NCI-H446 (cell line): ENCODE measurements at regions not wholly inside any gene's neighbourhood (a gene's known extent, or its start where the extent isn't known, plus 50 kb on each side); places are given as distances from the start of the nearest gene placed in this dataset.
"Not testable (repeated sequence)": the region's sequence is repeated elsewhere in the genome, so short reads cannot be mapped to it uniquely, and the experiment has no call there.

ENCODE experiments used
- DNase-seq, 2 experiments: peaks; one replicate each; lab custom pipeline; 2025; lab: John Stamatoyannopoulos, UW

GRCh38 chr15:69601711-69602504 lies 149.3 kb downstream of the RPLP1 start:
- DNase-seq, result no peak

- no peak for DNase-seq
These were observed 150.3 kb downstream of the RPLP1 start for GRCh38 chr15:69602921-69603320.

GRCh38 chr15:69603369-69604071 lies 150.9 kb downstream of the RPLP1 start:
- no peak for DNase-seq

GRCh38 chr15:69604072-69604411 lies 151.4 kb downstream of the RPLP1 start:
- no peak for DNase-seq

GRCh38 chr15:69606144-69606543 lies 153.5 kb downstream of the RPLP1 start:
- no peak for DNase-seq

- DNase-seq, result no peak
These were observed 154.4 kb downstream of the RPLP1 start for GRCh38 chr15:69606921-69607500.

- no peak for DNase-seq
These were observed 156.0 kb downstream of the RPLP1 start for GRCh38 chr15:69608661-69609060.

GRCh38 chr15:69609176-69609575 lies 156.6 kb downstream of the RPLP1 start:
- DNase-seq, result no peak

- no peak for DNase-seq
These were observed 157.2 kb downstream of the RPLP1 start for GRCh38 chr15:69609776-69610175.

GRCh38 chr15:69610277-69610676 lies 157.7 kb downstream of the RPLP1 start:
- no peak for DNase-seq

- no peak for DNase-seq
These were observed 158.2 kb downstream of the RPLP1 start for GRCh38 chr15:69610858-69611257.

- DNase-seq, result no peak
These were observed 159.5 kb downstream of the RPLP1 start for GRCh38 chr15:69612112-69612511.

- no peak for DNase-seq
These were observed 160.6 kb downstream of the RPLP1 start for GRCh38 chr15:69613182-69613581.

- no peak for DNase-seq
These were observed 161.4 kb downstream of the RPLP1 start for GRCh38 chr15:69613988-69614387.

- no peak for DNase-seq
These were observed 163.1 kb downstream of the RPLP1 start for GRCh38 chr15:69615736-69616135.

- DNase-seq, result no peak
These were observed 163.9 kb downstream of the RPLP1 start for GRCh38 chr15:69616558-69616957.

- not testable (repeated sequence) for DNase-seq
These were observed 164.5 kb downstream of the RPLP1 start for GRCh38 chr15:69617144-69617543.

- DNase-seq, result no peak
These were observed 171.0 kb downstream of the RPLP1 start for GRCh38 chr15:69623392-69624154.

- DNase-seq, result no peak
These were observed 171.5 kb downstream of the RPLP1 start for GRCh38 chr15:69624155-69624520.

- no peak for DNase-seq
These were observed 172.2 kb downstream of the RPLP1 start for GRCh38 chr15:69624816-69625215.

GRCh38 chr15:69625328-69625727 lies 172.7 kb downstream of the RPLP1 start:
- DNase-seq, result no peak
